Skeletal muscle satellite cell (primary cell): ENCODE measurements at regions not wholly inside any gene's neighbourhood (a gene's known extent, or its start where the extent isn't known, plus 50 kb on each side); places are given as distances from the start of the nearest gene placed in this dataset.

Experiments used
- H3K27me3 ChIP-seq: 2 replicates; pipeline ENCODE4 v1.7.0; 2013; ENCODE audit warnings: low read length; ENCODE audit not compliant: control insufficient read depth, insufficient read depth
- H3K36me3 ChIP-seq: 2 replicates; pipeline ENCODE4 v1.7.0; 2013; ENCODE audit warnings: mild to moderate bottlenecking, control low read depth, low read length; ENCODE audit not compliant: insufficient read depth
- H3K4me1 ChIP-seq: 2 replicates; pipeline ENCODE4 v1.7.0; 2013; ENCODE audit warnings: low read length; ENCODE audit not compliant: control insufficient read depth, insufficient read depth
- H3K4me2 ChIP-seq: 2 replicates; pipeline ENCODE4 v1.7.0; 2013; ENCODE audit warnings: mild to moderate bottlenecking, low read length
- H3K4me3 ChIP-seq: 2 replicates; pipeline ENCODE4 v1.7.0; 2013; ENCODE audit warnings: low read length
- H3K9ac ChIP-seq: 2 replicates; pipeline ENCODE4 v1.7.0; 2013; ENCODE audit warnings: mild to moderate bottlenecking, low read depth, low read length, moderate library complexity
- H3K9me3 ChIP-seq: replicated peaks from 2 replicates; pipeline ENCODE4 v1.7.0; 2013; ENCODE audit warnings: mild to moderate bottlenecking, control low read depth, low read length

DNA sequence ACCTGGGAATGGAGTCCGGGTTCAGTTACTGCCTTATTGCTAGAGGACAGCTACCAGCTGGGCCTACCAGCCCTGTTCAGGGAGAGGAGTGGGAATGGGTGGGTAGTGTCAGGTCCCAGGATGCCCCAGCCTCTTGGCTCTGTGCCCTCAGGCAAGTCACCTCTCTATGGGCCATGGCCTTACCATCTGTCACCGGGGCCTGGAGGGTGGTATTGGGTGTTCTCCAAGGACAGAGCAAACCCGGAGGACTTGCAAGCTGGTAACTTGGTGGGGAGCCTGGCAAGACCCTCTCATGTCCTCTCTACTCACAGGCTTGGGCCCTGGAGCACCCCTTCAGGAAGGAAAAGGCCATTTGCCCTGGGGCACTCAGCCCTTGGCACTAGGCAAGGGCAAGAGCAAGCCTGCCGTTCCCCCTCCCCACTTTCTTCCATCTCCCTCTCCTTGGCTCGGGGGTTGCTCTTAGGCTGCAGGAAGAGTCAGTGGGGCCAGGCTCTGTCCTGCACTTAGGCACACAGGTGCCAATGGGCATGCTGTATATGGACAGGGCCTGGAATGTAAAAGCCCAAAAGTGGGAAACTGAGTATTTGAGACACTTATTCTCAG is 170.0 kb upstream of the ZNF267 start:
- peaks cover 6% of the 10 kb centered on the region for H3K4me1 ChIP-seq
- no peaks in the 10 kb centered on the region for H3K9me3 ChIP-seq
- no peak overlapping the region for H3K4me2 ChIP-seq
- H3K9ac ChIP-seq = no peak overlapping the region
- H3K4me3 ChIP-seq = no peak overlapping the region
- peaks cover 15% of the 10 kb centered on the region for H3K27me3 ChIP-seq
- no peaks in the 10 kb centered on the region for H3K36me3 ChIP-seq

DNA sequence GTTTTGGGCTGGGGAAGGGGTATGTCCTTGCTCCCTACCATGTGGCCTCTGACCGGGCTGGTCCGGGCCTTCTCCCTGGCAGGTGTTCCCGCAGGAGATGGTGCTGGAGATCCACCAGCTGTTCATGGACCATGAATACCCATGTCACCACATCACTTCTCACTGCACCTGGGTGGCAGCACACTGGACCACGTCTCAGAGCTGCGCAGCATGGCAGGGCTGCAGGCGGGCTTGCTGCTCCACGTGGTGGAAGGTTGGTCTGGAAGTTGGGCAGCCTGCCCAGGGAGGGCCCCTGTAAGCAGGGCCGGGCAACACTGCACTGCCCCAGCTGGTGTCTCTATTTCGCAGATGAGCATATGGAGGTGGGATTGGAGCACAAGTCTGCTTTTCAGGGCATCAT is 169.5 kb upstream of the ZNF267 start:
- Histone ChIP-seq H3K9ac (no peak overlapping the region), H3K4me2 (no peak overlapping the region), H3K36me3 (no peaks in the 10 kb centered on the region), H3K9me3 (no peaks in the 10 kb centered on the region), H3K27me3 (peaks cover 10% of the 10 kb centered on the region), H3K4me1 (peaks cover 6% of the 10 kb centered on the region), H3K4me3 (no peak overlapping the region)

DNA sequence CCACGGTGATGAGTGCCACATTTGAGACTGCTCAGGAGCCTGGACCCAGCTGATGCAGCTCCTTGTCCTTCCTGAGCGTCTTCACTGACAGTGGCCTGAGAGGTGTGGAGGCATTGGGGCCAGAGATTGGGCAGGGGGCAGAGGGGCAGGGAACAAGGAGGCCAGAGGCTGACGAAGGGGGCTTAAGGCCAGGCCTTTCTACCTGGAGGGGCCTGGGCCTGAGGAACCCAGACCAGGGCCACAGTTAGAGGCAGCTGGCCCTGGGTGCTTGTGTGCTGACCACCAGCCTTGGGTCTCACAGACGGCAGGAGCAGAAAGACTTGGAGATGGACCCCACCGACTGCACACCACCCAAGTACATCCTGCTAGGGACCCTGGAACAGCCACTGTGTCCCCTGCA is 168.2 kb upstream of the ZNF267 start:
- Histone ChIP-seq H3K9me3 (no peaks in the 10 kb centered on the region), H3K9ac (no peak overlapping the region), H3K36me3 (no peaks in the 10 kb centered on the region)

DNA sequence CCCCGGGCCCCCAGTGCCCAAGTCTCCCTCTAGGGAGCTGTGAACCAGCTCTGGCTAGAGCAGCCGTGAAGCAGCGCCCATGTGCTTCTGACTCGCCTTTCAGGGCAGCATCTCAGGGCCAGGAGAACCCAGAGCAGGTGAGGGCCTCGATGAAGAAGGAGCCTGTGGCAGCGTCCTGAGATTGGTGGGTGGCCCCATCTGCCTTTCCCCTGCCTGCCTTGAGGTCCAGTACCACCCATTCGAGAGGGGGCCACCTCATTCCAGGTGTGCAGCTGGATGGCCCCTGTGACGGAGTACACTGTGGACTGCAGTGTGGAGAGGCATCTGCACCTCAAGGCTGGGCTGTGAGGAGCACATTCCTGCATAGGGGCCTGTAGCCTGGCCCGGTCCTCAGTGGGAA is 167.3 kb upstream of the ZNF267 start:
- Histone ChIP-seq H3K9me3 (no peaks in the 10 kb centered on the region), H3K27me3 (peaks cover 4% of the 10 kb centered on the region), H3K4me1 (peaks cover under 1% of the 10 kb centered on the region), H3K4me2 (no peak overlapping the region), H3K9ac (no peak overlapping the region), H3K4me3 (no peak overlapping the region), H3K36me3 (no peaks in the 10 kb centered on the region)

More for the DNA sequence above, 168.2 kb upstream of the ZNF267 start:
- peaks cover 7% of the 10 kb centered on the region for H3K27me3 ChIP-seq
- no peak overlapping the region for H3K4me3 ChIP-seq
- no peak overlapping the region for H3K4me2 ChIP-seq
- H3K4me1 ChIP-seq = peaks cover 6% of the 10 kb centered on the region

DNA sequence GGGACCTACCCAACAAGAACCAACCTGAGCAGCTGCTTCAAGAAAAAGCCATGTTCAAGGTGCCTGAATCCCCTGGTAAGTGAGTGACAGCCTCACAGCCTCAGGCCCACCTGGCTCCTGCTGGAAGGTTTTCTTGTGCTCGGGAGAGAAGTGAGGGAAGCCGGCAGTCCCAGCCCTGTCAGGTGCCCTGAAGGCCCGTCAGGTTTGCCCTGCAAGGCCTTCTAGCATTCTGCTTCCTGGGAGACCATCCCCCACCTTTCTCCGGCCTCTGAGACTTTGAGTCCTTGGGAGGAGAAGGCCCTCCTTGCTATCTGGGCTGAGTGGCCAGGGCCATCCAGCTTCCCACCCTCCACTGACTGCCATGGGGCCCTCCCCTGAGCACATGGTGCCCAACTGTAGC is 166.7 kb upstream of the ZNF267 start:
- Histone ChIP-seq H3K4me1 (no peaks in the 10 kb centered on the region), H3K36me3 (no peaks in the 10 kb centered on the region), H3K9me3 (no peaks in the 10 kb centered on the region), H3K4me3 (no peak overlapping the region), H3K9ac (no peak overlapping the region), H3K4me2 (no peak overlapping the region), H3K27me3 (no peaks in the 10 kb centered on the region)

DNA sequence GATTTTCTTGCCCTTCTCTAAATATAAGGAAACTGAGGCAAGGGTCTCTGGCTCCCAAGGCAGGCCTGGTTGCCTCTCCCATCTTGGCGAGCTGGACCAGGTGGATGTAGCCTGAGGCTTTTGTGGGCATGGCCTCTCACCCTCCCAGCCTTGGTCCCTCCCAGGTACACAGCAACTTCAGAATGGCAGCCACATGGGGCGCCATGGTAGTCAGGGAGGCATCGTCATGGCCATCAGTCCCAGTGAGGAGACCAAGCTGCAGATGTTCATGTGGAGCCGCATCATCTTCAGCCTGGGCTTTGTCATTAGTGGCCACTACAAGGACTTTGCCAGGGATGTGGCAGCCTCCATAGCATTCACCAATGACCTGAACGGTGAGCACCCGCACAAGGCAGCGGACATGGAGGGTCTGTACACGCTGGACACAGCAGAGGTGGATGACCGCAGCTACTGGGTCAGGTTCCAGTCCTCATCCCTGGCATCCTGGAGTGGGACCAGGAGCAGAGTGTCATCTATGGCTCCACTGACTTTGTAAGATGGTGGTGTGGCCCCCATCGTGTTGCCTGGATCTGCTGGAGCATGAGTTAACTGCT is 165.8 kb upstream of the ZNF267 start:
- no peaks in the 10 kb centered on the region for H3K9me3 ChIP-seq
- no peak overlapping the region for H3K4me2 ChIP-seq
- no peak overlapping the region for H3K4me3 ChIP-seq
- H3K36me3 ChIP-seq = no peaks in the 10 kb centered on the region
- no peaks in the 10 kb centered on the region for H3K27me3 ChIP-seq
- no peaks in the 10 kb centered on the region for H3K4me1 ChIP-seq
- H3K9ac ChIP-seq = no peak overlapping the region

DNA sequence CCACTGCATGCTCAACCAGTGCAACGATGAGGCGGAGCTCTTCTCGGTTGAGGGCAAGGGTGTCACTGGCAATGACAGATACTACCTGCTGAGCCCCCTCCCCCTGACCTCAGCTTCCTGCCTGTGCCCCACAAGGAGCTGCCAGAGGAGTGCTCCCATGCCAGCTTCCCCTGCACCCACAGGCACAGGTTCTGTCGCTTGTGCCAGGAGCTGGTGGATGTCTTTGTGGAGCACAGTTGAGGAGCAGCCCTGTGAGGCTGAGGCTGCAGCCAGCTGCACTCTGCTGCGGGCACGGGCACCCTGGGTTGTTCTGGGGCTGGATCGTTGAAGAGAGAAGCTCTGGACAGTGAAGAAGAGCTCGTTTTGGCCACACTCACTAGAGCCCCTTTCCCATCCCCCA is 165.3 kb upstream of the ZNF267 start:
- Histone ChIP-seq H3K36me3 (no peaks in the 10 kb centered on the region), H3K27me3 (no peaks in the 10 kb centered on the region), H3K4me2 (no peak overlapping the region), H3K4me3 (no peak overlapping the region), H3K4me1 (no peaks in the 10 kb centered on the region), H3K9ac (no peak overlapping the region), H3K9me3 (no peaks in the 10 kb centered on the region)

DNA sequence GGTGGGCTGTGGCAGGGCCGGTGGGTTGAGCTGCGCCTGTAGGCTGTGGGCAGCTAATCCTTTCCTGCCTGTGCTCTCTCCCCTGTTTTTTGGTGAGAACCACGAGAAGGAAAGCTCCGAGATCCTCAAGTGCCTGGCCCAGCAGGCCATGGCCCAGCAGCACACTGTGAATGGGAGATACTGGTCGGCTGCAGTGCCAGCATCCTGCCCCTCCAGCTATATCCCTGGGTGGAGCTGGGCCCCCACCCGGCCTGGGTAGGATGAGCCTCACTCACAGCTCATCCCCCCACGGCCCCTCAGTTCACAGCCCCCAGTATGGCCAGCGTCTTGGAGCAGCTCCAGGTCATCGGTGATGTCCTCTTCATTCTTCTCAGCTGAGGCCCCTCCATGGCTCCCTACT is 164.4 kb upstream of the ZNF267 start:
- H3K4me2 ChIP-seq = no peak overlapping the region

DNA sequence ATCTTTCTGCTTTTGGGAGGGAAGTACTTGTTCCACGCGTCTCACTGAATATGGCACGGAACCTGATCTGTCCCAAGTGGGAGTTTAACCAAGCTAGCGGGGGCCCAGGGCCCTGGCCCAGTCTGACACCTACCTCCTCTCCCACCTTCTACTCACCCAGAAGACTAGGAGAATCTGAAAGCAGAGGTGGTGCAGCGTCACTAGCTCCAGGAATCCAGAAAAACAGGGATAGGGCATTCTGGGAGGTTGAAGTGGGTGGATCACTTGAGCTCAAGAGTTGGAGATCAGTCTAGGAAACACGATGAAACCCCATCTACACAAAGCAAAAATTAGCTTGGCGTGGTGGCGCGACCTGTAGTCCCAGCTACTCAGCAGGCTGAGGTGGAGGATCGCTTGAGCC is 163.5 kb upstream of the ZNF267 start:
- H3K4me1 ChIP-seq = peaks cover 11% of the 10 kb centered on the region
- peaks cover under 1% of the 10 kb centered on the region for H3K36me3 ChIP-seq
- H3K4me2 ChIP-seq = no peak overlapping the region
- H3K4me3 ChIP-seq = no peak overlapping the region
- H3K9me3 ChIP-seq = no peaks in the 10 kb centered on the region
- no peak overlapping the region for H3K9ac ChIP-seq
- H3K27me3 ChIP-seq = no peaks in the 10 kb centered on the region

More for the DNA sequence above, 164.4 kb upstream of the ZNF267 start:
- Histone ChIP-seq H3K4me1 (peaks cover 2% of the 10 kb centered on the region), H3K27me3 (no peaks in the 10 kb centered on the region), H3K36me3 (no peaks in the 10 kb centered on the region), H3K9ac (no peak overlapping the region), H3K9me3 (no peaks in the 10 kb centered on the region), H3K4me3 (no peak overlapping the region)

DNA sequence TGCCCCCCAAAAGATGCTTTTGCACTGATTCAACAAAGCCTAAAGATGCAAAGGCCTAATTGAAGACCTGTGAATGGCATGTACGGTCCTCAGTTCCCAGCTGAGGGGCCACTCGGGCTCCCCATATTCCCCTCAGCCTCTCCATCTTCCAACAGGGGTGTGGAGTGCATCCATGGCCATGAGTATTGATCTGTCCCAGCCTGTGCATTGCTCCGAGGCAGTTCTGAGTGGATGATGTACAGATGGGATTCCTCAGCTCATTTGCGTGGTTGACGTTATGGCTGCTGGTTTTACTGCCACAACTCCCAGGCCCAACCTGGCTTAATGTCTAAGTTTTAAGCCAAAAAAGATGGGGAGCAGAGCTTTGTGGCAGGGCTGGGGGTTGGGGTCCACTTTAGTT is 162.7 kb upstream of the ZNF267 start:
- no peak overlapping the region for H3K9ac ChIP-seq
- H3K4me1 ChIP-seq = peaks cover 11% of the 10 kb centered on the region
- H3K4me2 ChIP-seq = no peak overlapping the region
- H3K27me3 ChIP-seq = no peaks in the 10 kb centered on the region
- no peaks in the 10 kb centered on the region for H3K9me3 ChIP-seq
- peaks cover 8% of the 10 kb centered on the region for H3K36me3 ChIP-seq
- no peak overlapping the region for H3K4me3 ChIP-seq

DNA sequence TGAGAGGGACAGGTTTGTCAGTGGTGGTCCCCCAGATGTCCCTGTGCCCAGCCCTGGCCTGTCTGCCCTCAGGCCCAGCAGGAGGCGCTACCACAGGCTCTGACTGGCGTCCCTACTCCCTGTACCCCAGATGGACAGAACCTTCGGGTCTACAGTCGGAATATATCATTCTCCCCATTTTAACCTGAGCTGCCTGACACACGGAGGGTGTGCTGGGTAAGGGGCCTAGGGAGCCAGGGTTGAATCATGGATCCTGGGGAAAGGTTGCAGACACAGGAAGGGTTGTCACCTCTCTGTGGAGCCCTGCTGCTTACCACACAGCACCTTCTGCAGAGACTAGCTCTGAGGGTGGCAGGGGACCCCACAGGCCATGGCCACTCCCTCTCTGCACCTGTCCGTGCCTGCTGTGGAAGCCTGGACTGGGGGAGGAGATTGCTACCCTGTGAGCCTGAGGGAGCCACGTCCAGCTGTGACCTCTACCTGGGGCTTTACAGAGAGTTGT is 162.2 kb upstream of the ZNF267 start:
- Histone ChIP-seq H3K9ac (no peak overlapping the region), H3K4me2 (no peak overlapping the region), H3K36me3 (peaks cover 12% of the 10 kb centered on the region), H3K4me1 (peaks cover 11% of the 10 kb centered on the region), H3K27me3 (no peaks in the 10 kb centered on the region), H3K9me3 (no peaks in the 10 kb centered on the region), H3K4me3 (no peak overlapping the region)

DNA sequence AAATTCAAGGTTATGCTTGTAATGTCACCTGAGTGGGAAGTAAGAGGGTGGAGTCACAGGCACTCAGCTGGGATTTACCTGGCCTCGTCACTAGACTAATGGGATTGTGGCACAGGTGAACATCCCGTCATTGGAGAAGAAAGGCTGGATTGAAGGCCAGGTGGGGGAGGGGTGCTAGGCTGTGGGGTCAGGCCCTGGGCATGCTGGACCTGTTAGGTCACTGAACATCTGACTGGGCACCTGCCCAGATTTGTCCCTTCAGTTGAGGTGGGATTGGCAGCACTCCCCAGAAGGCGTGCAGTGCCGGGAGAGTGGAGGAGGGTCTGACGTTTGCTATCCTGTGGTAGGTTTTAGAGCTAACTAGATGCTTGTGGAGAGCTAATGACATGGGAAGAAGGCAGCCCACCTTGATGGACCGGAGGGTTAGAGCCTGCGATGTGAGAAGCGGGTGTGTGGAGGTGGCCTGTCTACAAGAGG is 161.5 kb upstream of the ZNF267 start:
- Histone ChIP-seq H3K27me3 (no peaks in the 10 kb centered on the region), H3K4me3 (no peak overlapping the region), H3K36me3 (peaks cover 12% of the 10 kb centered on the region)

More for the DNA sequence above, 161.5 kb upstream of the ZNF267 start:
- no peak overlapping the region for H3K9ac ChIP-seq
- H3K4me2 ChIP-seq = no peak overlapping the region
- H3K9me3 ChIP-seq = no peaks in the 10 kb centered on the region
- H3K4me1 ChIP-seq = peaks cover 11% of the 10 kb centered on the region
